ENCODE measurements at regions not wholly inside any gene's neighbourhood (a gene's known extent, or its start where the extent isn't known, plus 50 kb on each side); places are given as distances from the start of the nearest gene placed in this dataset.

DNA sequence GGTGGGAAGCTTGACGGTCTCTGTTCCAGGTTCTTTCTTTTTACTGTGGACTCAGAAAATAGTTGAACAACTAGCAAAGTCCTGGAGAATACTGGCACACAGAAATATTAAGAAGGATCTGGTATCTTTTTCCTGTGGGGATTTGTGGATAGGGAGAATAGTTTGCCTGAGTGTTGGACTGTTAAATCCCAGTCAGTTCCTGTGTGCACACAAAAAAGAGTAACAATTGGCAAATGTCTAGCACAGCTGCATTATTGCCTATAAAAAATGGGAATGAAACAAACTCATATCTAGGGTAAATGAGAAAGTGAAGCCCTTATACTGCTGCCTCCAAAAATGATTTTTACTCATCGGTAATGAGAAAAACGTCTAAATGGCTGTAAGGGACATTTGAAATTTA lies 828.2 kb downstream of the JRKL start:
- DNase-seq: no peak

DNA sequence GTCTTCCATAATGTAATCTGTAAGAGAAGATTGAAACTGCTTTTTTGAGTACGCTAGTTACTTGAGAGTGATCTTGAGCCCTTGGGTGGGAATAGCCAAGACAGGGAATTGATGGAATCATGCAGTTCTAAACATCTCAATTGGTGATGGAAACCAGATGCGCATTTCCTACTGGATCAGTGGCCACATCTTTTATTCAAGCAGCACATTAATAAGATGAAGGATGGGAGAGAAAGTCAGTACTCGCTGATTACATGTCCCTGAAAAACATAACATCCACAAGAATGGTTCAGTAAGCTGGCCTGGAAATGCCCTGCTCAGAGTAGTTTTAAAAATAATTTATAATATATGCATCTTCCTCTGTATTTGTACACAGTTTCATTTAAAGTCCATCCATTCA lies 833.8 kb downstream of the JRKL start:
- Histone ChIP-seq H3K9ac (ENCODE audit: low read length) (no peak overlapping the region), H3K4ac (ENCODE audit: low read depth, low read length) (no peak overlapping the region), H3K4me3 (ENCODE audit: low read length) (no peak overlapping the region), H3K4me2 (ENCODE audit: low read length) (no peak overlapping the region), H3K18ac (ENCODE audit: low read length) (no peak overlapping the region), H4K8ac (ENCODE audit: low read depth, low read length) (no peak overlapping the region), H2AK5ac (ENCODE audit: low read length) (no peak overlapping the region), H3K27ac (ENCODE audit: low read depth, low read length) (no peak overlapping the region), H3K23ac (ENCODE audit: low read length) (no peak overlapping the region), H3K56ac (ENCODE audit: low read length) (no peak overlapping the region), H3K4me1 (ENCODE audit: control insufficient read depth, low read depth, low read length) (no peaks in the 10 kb centered on the region), H3K79me1 (ENCODE audit: low read length) (no peaks in the 10 kb centered on the region), H4K5ac (ENCODE audit: low read length) (no peak overlapping the region), H3K79me2 (ENCODE audit: control insufficient read depth, insufficient read depth, low read length) (no peaks in the 10 kb centered on the region), H2BK120ac (ENCODE audit: low read depth, low read length) (no peak overlapping the region), H2BK15ac (replicated peaks; ENCODE audit: low read depth) (no peak overlapping the region), H2BK5ac (ENCODE audit: low read length) (no peak overlapping the region), H3K36me3 (ENCODE audit: control insufficient read depth, insufficient read depth, low read length) (no peaks in the 10 kb centered on the region), H3K27me3 (ENCODE audit: insufficient read depth, low read length, poor library complexity) (no peaks in the 10 kb centered on the region)
- DNase-seq: no peak
- WGBS (ENCODE audit: extremely low coverage, insufficient coverage, low lambda C conversion rate): no CpG with 5 or more reads among the region's 3 CpGs

More for the DNA sequence above, 828.2 kb downstream of the JRKL start:
- Histone ChIP-seq H3K79me1 (ENCODE audit: low read length) (no peaks in the 10 kb centered on the region), H4K5ac (ENCODE audit: low read length) (no peak overlapping the region), H2AK5ac (ENCODE audit: low read length) (no peak overlapping the region), H3K18ac (ENCODE audit: low read length) (no peak overlapping the region), H3K9ac (ENCODE audit: low read length) (no peak overlapping the region), H3K4me2 (ENCODE audit: low read length) (no peak overlapping the region), H3K27ac (ENCODE audit: low read depth, low read length) (no peak overlapping the region), H3K56ac (ENCODE audit: low read length) (no peak overlapping the region), H2BK15ac (replicated peaks; ENCODE audit: low read depth) (no peak overlapping the region), H3K23ac (ENCODE audit: low read length) (no peak overlapping the region), H4K8ac (ENCODE audit: low read depth, low read length) (no peak overlapping the region), H2BK5ac (ENCODE audit: low read length) (no peak overlapping the region), H3K27me3 (ENCODE audit: insufficient read depth, low read length, poor library complexity) (no peaks in the 10 kb centered on the region), H3K4ac (ENCODE audit: low read depth, low read length) (no peak overlapping the region), H3K79me2 (ENCODE audit: control insufficient read depth, insufficient read depth, low read length) (no peaks in the 10 kb centered on the region), H3K4me3 (ENCODE audit: low read length) (no peak overlapping the region), H3K36me3 (ENCODE audit: control insufficient read depth, insufficient read depth, low read length) (no peaks in the 10 kb centered on the region), H2BK120ac (ENCODE audit: low read depth, low read length) (no peak overlapping the region), H3K4me1 (ENCODE audit: control insufficient read depth, low read depth, low read length) (no peaks in the 10 kb centered on the region)
- WGBS (ENCODE audit: extremely low coverage, insufficient coverage, low lambda C conversion rate): no CpG with 5 or more reads among the region's 3 CpGs

DNA sequence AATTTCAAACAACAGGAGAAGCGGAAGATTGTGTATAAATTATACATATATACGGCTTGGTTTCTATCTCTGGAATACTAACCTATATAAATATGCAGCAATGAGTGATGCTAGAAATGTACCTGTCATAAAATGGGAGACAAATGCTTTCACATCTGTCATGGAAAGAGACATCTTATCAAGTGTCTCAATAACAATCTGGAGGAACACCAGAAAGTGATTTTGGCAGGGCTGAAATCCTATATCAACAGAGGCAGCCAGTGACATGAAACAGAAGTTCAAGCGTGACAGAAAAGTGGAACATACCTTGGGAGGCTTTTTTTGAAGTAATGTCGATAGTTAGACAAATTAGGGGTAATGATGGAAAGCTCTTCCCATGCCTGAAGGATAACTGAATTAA lies 834.6 kb downstream of the JRKL start:
- no peak overlapping the region for H3K23ac ChIP-seq (ENCODE audit: low read length)
- H2BK5ac ChIP-seq (ENCODE audit: low read length): no peak overlapping the region
- no peak overlapping the region for H4K5ac ChIP-seq (ENCODE audit: low read length)
- H3K27ac ChIP-seq (ENCODE audit: low read depth, low read length): no peak overlapping the region
- no peak overlapping the region for H3K4ac ChIP-seq (ENCODE audit: low read depth, low read length)
- no peak overlapping the region for H2BK120ac ChIP-seq (ENCODE audit: low read depth, low read length)
- H2BK15ac ChIP-seq (replicated peaks; ENCODE audit: low read depth): no peak overlapping the region
- no peaks in the 10 kb centered on the region for H3K27me3 ChIP-seq (ENCODE audit: insufficient read depth, low read length, poor library complexity)
- no peaks in the 10 kb centered on the region for H3K36me3 ChIP-seq (ENCODE audit: control insufficient read depth, insufficient read depth, low read length)
- no peak overlapping the region for H3K56ac ChIP-seq (ENCODE audit: low read length)
- no peak overlapping the region for H3K9ac ChIP-seq (ENCODE audit: low read length)
- DNase-seq: no peak
- H3K79me2 ChIP-seq (ENCODE audit: control insufficient read depth, insufficient read depth, low read length): no peaks in the 10 kb centered on the region
- no peak overlapping the region for H3K18ac ChIP-seq (ENCODE audit: low read length)
- H3K79me1 ChIP-seq (ENCODE audit: low read length): no peaks in the 10 kb centered on the region
- no peak overlapping the region for H3K4me2 ChIP-seq (ENCODE audit: low read length)
- no CpG with 5 or more reads among the region's 4 CpGs for WGBS (ENCODE audit: extremely low coverage, insufficient coverage, low lambda C conversion rate)
- no peaks in the 10 kb centered on the region for H3K4me1 ChIP-seq (ENCODE audit: control insufficient read depth, low read depth, low read length)
- H2AK5ac ChIP-seq (ENCODE audit: low read length): no peak overlapping the region
- no peak overlapping the region for H4K8ac ChIP-seq (ENCODE audit: low read depth, low read length)
- no peak overlapping the region for H3K4me3 ChIP-seq (ENCODE audit: low read length)

DNA sequence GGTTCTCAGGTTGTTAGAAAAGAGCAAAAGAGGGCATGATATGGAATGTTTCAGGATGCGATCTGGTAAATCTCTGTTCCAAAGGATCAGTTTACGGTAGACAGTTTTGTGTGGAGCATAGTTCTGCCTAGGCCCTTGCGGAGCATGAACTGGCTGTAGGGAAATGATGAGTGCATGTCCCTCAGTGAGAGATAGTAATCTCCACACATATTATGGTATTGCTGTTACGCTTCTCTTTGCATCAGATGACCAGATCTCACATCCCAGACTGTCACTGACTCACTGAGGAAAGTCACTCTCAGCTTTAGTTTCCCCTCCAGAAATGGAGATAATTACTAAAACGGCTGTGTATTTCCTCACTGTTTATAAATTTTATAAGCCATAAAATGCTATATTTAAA lies 836.0 kb downstream of the JRKL start:
- Histone ChIP-seq H3K27ac (ENCODE audit: low read depth, low read length) (no peak overlapping the region), H3K36me3 (ENCODE audit: control insufficient read depth, insufficient read depth, low read length) (no peaks in the 10 kb centered on the region), H2AK5ac (ENCODE audit: low read length) (no peak overlapping the region), H3K79me2 (ENCODE audit: control insufficient read depth, insufficient read depth, low read length) (no peaks in the 10 kb centered on the region), H3K56ac (ENCODE audit: low read length) (no peak overlapping the region), H4K8ac (ENCODE audit: low read depth, low read length) (no peak overlapping the region), H4K5ac (ENCODE audit: low read length) (no peak overlapping the region), H2BK15ac (replicated peaks; ENCODE audit: low read depth) (no peak overlapping the region), H3K4me1 (ENCODE audit: control insufficient read depth, low read depth, low read length) (no peaks in the 10 kb centered on the region), H3K4me3 (ENCODE audit: low read length) (no peak overlapping the region), H3K27me3 (ENCODE audit: insufficient read depth, low read length, poor library complexity) (no peaks in the 10 kb centered on the region), H3K4ac (ENCODE audit: low read depth, low read length) (no peak overlapping the region), H2BK120ac (ENCODE audit: low read depth, low read length) (no peak overlapping the region), H3K79me1 (ENCODE audit: low read length) (no peaks in the 10 kb centered on the region), H3K23ac (ENCODE audit: low read length) (no peak overlapping the region), H3K9ac (ENCODE audit: low read length) (no peak overlapping the region), H2BK5ac (ENCODE audit: low read length) (no peak overlapping the region), H3K18ac (ENCODE audit: low read length) (no peak overlapping the region), H3K4me2 (ENCODE audit: low read length) (no peak overlapping the region)
- no peak for DNase-seq
- WGBS (ENCODE audit: extremely low coverage, insufficient coverage, low lambda C conversion rate): no CpG with 5 or more reads among the region's 5 CpGs

DNA sequence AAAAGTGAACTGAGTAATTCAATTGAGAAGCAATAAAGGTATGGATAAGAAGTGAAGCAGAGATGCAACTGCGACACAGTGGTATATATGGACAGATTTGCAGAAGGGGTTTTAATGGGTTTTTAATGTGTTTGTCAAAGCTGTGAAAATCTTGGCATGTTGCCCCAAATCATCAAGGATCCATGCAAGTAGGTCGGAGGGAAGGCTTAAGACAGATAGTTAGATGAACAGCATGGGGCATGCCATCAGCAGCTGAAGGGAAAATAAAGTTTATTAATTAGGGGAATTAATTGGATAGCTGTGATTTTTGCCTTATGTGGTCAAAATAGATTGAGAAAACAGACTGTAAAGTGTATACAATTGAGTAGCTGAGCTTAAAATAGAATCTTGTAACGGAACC lies 840.1 kb downstream of the JRKL start:
- Histone ChIP-seq H3K4ac (ENCODE audit: low read depth, low read length) (no peak overlapping the region), H3K36me3 (ENCODE audit: control insufficient read depth, insufficient read depth, low read length) (no peaks in the 10 kb centered on the region), H3K27ac (ENCODE audit: low read depth, low read length) (no peak overlapping the region), H3K79me2 (ENCODE audit: control insufficient read depth, insufficient read depth, low read length) (no peaks in the 10 kb centered on the region), H3K79me1 (ENCODE audit: low read length) (no peaks in the 10 kb centered on the region), H3K4me2 (ENCODE audit: low read length) (no peak overlapping the region), H2BK5ac (ENCODE audit: low read length) (no peak overlapping the region), H2AK5ac (ENCODE audit: low read length) (no peak overlapping the region), H3K23ac (ENCODE audit: low read length) (no peak overlapping the region), H4K5ac (ENCODE audit: low read length) (no peak overlapping the region), H3K4me1 (ENCODE audit: control insufficient read depth, low read depth, low read length) (no peaks in the 10 kb centered on the region), H2BK120ac (ENCODE audit: low read depth, low read length) (no peak overlapping the region), H4K8ac (ENCODE audit: low read depth, low read length) (no peak overlapping the region), H2BK15ac (replicated peaks; ENCODE audit: low read depth) (no peak overlapping the region), H3K9ac (ENCODE audit: low read length) (no peak overlapping the region), H3K56ac (ENCODE audit: low read length) (no peak overlapping the region), H3K4me3 (ENCODE audit: low read length) (no peak overlapping the region), H3K18ac (ENCODE audit: low read length) (no peak overlapping the region), H3K27me3 (ENCODE audit: insufficient read depth, low read length, poor library complexity) (no peaks in the 10 kb centered on the region)
- no peak for DNase-seq
- WGBS (ENCODE audit: extremely low coverage, insufficient coverage, low lambda C conversion rate): no CpG with 5 or more reads among the region's 3 CpGs

DNA sequence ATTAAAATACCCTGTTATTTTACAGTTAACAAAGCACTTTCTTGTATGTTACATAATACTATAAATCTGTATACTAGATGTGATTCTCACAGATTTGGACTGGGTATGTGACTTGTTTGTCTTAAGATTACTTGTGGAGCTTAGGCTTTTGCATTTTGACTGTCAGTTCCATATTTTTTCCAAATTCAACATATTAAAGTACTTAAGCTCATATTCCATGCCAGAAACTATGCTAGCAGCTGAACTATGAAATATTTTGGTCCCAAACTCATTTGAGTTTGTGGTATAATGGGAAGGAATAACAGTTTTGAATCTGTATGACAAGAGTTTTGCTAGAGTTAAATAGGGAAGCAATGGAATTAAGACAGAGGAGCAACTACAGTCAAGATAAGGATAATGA lies 841.4 kb downstream of the JRKL start:
- H4K5ac ChIP-seq (ENCODE audit: low read length): no peak overlapping the region

More for the DNA sequence above, 841.4 kb downstream of the JRKL start:
- Histone ChIP-seq H2AK5ac (ENCODE audit: low read length) (no peak overlapping the region), H3K27ac (ENCODE audit: low read depth, low read length) (no peak overlapping the region), H3K56ac (ENCODE audit: low read length) (no peak overlapping the region), H3K79me2 (ENCODE audit: control insufficient read depth, insufficient read depth, low read length) (no peaks in the 10 kb centered on the region), H2BK120ac (ENCODE audit: low read depth, low read length) (no peak overlapping the region), H3K4me2 (ENCODE audit: low read length) (no peak overlapping the region), H2BK5ac (ENCODE audit: low read length) (no peak overlapping the region), H4K8ac (ENCODE audit: low read depth, low read length) (no peak overlapping the region), H3K23ac (ENCODE audit: low read length) (no peak overlapping the region), H3K27me3 (ENCODE audit: insufficient read depth, low read length, poor library complexity) (no peaks in the 10 kb centered on the region), H3K9ac (ENCODE audit: low read length) (no peak overlapping the region), H3K4ac (ENCODE audit: low read depth, low read length) (no peak overlapping the region), H3K4me3 (ENCODE audit: low read length) (no peak overlapping the region), H2BK15ac (replicated peaks; ENCODE audit: low read depth) (no peak overlapping the region), H3K36me3 (ENCODE audit: control insufficient read depth, insufficient read depth, low read length) (no peaks in the 10 kb centered on the region), H3K18ac (ENCODE audit: low read length) (no peak overlapping the region), H3K4me1 (ENCODE audit: control insufficient read depth, low read depth, low read length) (no peaks in the 10 kb centered on the region), H3K79me1 (ENCODE audit: low read length) (no peaks in the 10 kb centered on the region)
- DNase-seq: no peak

All from mesendoderm (in vitro differentiated cells).